NB4 (cell line): ENCODE measurements at regions not wholly inside any gene's neighbourhood (a gene's known extent, or its start where the extent isn't known, plus 50 kb on each side); places are given as distances from the start of the nearest gene placed in this dataset.

Experiments
- CTCF ChIP-seq: IDR thresholded peaks from one replicate; pipeline ENCODE4 v1.5.1; 2012; ENCODE audit warnings: low read depth, low read length
- MAX ChIP-seq: IDR thresholded peaks from 2 replicates; pipeline ENCODE4 v1.6.1; 2011; ENCODE audit warnings: low read depth, low read length
- MYC ChIP-seq: IDR thresholded peaks from 2 replicates; pipeline ENCODE4 v1.6.1; 2011; ENCODE audit warnings: low read depth, low read length
- POLR2A ChIP-seq: IDR thresholded peaks from 2 replicates; pipeline ENCODE4 v1.6.1; 2011; ENCODE audit warnings: mild to moderate bottlenecking; ENCODE audit not compliant: insufficient read length; ENCODE audit errors: extremely low read depth

GRCh38 chr10:61321041-61321857 is 131.9 kb downstream of the TMEM26 start:
- no peak for TF ChIP-seq CTCF
- no peak for TF ChIP-seq MAX
- no peak for TF ChIP-seq POLR2A
- no peak for TF ChIP-seq MYC
